Right lobe of liver (tissue), 6 donors: ENCODE measurements at regions not wholly inside any gene's neighbourhood (a gene's known extent, or its start where the extent isn't known, plus 50 kb on each side); places are given as distances from the start of the nearest gene placed in this dataset.

Experiments
- ATAC-seq, 4 donors: fragments of 200-7000 bp; cut with Tn5 transposase; one replicate each; pipeline ENCODE4 v1.9.1; 2020; ENCODE audit warnings: mild to moderate bottlenecking in 4 of 4, moderate library complexity in 4 of 4
- DNase-seq, 3 donors: peaks; one replicate each; pipeline ENCODE4 v3.0.0-alpha.2; 2020
- H3K27ac ChIP-seq, 3 donors: fragments of 200-600 bp; one replicate each; pipeline ENCODE4 v1.8.0; 2022
- H3K27me3 ChIP-seq, 2 donors: fragments of 200-600 bp; one replicate each; pipeline ENCODE4 v1.8.0; 2022
- H3K36me3 ChIP-seq, 4 donors: fragments of 200-600 bp; sonication (generic) in 1 of 4; one replicate each; pipeline versions ENCODE4 v1.5.1 to v1.8.0; 2017 to 2022; ENCODE audit warnings: control low read depth in 1 of 4
- H3K4me1 ChIP-seq, 4 donors: fragments of 200-600 bp; sonication (generic) in 1 of 4; one replicate each; pipeline versions ENCODE4 v1.5.1 to v1.8.0; 2017 to 2022; ENCODE audit warnings: control low read depth in 1 of 4
- H3K4me3 ChIP-seq, 3 donors: fragments of 200-600 bp; one replicate each; pipeline ENCODE4 v1.8.0; 2022
- H3K9me3 ChIP-seq, 4 donors: fragments of 200-600 bp; sonication (generic) in 1 of 4; one replicate each; pipeline versions ENCODE4 v1.5.1 to v1.8.0; 2017 to 2022; ENCODE audit warnings: control low read depth in 1 of 4
- POLR2A ChIP-seq: fragments of 450-650 bp; IDR thresholded peaks from one replicate; pipeline ENCODE4 v1.6.1; 2017; ENCODE audit warnings: antibody characterized with exemption, mild to moderate bottlenecking
- WGBS: methylation state at CpG from one replicate; pipeline ENCODE4 v1.1.6; 2018; ENCODE audit warnings: low coverage, low lambda C conversion rate; ENCODE audit not compliant: insufficient coverage; ENCODE audit errors: missing lambda C conversion rate; 5-methylcytosine and 5-hydroxymethylcytosine counted together
- intact Hi-C, 2 donors: fragments of 100-400 bp; cut with DNase I; formaldehyde crosslinking; loops; one replicate each; pipeline versions ENCODE4 v1.11.2 to v1.14.1; 2022
- TF ChIP-seq, protein P1 (sequence below), 4 donors: fragments of 200-600 bp in 3 of 4; fragments of 450-650 bp in 1 of 4; IDR thresholded peaks; one replicate each; pipeline versions ENCODE4 v1.5.1 to v1.8.0; 2016 to 2022; ENCODE audit warnings: antibody characterized with exemption in 4 of 4, mild to moderate bottlenecking in 2 of 4
- donor health status: DM: no; HTN: yes; CAD: no.
- donor health status: DM: no; HTN: no; CAD: no.
- donor health status: DM: no; HTN: no; CAD: no.
- donor health status: DM: no; HTN: yes; CAD: no.
- donor health status: DM: no; HTN: yes; CAD: no.

DNA sequence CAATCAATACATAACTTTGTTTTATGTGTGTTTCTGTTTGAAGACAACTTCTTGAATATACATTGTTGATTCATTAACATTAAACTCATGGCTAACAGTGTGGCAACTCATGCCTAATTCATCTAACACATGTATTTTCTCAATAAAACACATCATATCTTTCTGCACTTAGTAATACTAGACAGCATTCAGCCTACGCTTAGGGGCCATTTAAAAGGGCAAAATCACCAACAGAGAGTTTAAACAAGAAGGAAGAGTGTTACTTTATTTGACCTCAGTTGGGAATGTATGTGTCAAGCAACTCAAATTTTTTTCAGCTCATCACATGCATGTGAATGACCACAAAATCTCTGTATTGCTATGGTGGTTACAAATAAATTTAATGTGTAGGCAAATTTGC is 128.8 kb upstream of the AADACL2 start:
- Histone ChIP-seq H3K4me1 (no peaks in the 10 kb centered on the region), H3K27me3 (no peaks in the 10 kb centered on the region), H3K27ac (no peak overlapping the region), H3K9me3 (no peaks in the 10 kb centered on the region), H3K36me3 (no peaks in the 10 kb centered on the region), H3K4me3 (no peak overlapping the region)
- DNase-seq (no peak), ATAC-seq (no peak)
- 90% methylated on average over 1 of the region's 1 CpG for WGBS
- intact Hi-C loops: no loop called here
- TF ChIP-seq POLR2A: no peak
- TF ChIP-seq, protein P1, sequence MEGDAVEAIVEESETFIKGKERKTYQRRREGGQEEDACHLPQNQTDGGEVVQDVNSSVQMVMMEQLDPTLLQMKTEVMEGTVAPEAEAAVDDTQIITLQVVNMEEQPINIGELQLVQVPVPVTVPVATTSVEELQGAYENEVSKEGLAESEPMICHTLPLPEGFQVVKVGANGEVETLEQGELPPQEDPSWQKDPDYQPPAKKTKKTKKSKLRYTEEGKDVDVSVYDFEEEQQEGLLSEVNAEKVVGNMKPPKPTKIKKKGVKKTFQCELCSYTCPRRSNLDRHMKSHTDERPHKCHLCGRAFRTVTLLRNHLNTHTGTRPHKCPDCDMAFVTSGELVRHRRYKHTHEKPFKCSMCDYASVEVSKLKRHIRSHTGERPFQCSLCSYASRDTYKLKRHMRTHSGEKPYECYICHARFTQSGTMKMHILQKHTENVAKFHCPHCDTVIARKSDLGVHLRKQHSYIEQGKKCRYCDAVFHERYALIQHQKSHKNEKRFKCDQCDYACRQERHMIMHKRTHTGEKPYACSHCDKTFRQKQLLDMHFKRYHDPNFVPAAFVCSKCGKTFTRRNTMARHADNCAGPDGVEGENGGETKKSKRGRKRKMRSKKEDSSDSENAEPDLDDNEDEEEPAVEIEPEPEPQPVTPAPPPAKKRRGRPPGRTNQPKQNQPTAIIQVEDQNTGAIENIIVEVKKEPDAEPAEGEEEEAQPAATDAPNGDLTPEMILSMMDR (IDR thresholded peaks at IDR 0.05): no peak

DNA sequence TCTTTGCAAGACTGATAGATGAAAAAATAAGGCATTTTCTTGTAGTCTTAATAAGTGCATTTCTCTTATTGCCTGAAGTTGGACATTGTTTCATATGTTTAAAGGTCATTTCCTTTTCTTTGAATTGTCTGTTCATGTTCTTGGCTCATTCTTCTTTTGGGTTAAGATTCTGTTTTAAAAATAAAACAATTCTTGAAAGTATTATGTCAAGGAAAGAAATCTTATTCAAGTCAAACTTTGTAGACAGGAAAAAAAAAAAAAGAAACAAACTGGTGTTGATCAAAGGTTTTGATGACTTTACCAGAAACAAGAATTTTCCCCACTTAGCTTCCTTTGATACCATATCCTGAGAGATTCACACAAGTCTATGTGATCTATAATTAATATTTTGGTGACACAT is 132.9 kb upstream of the AADACL2 start:
- H3K9me3 ChIP-seq: no peaks in the 10 kb centered on the region
- H3K27ac ChIP-seq: no peak overlapping the region
- intact Hi-C loops: no loop called here
- H3K4me1 ChIP-seq: no peaks in the 10 kb centered on the region
- H3K4me3 ChIP-seq: no peak overlapping the region
- H3K27me3 ChIP-seq: no peaks in the 10 kb centered on the region
- DNase-seq (no peak), ATAC-seq (no peak)
- H3K36me3 ChIP-seq: no peaks in the 10 kb centered on the region
- TF ChIP-seq, protein P1 (IDR thresholded peaks at IDR 0.05): no peak
- TF ChIP-seq POLR2A: no peak

DNA sequence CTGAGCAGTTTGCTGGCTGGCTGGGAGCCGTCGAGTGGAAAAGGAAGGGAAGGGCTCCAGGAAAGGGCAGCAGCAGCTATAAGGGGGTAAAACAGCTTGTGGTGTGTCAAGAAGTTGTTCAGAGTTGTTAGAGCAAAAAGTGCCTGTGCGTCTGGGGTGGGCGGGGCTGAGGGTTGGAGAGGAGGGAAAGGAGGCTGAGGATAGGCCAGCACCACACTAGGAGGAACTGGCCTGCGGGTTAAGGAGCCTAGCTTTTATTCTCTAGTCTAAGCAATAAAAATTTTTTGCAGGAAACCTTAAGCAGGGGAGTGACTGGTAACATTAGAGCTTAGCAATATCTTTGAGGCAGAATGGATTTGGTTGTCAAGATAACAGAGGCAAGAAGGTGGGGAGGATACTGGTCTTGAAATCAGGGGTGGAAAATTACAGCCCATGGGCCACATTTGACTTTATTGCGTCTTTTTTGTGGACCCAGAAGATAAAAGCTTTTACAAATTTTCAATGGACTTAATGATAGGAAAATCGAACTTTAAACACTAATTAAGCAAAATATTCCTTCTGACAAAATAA is 134.5 kb upstream of the AADACL2 start:
- Histone ChIP-seq H3K9me3 (no peaks in the 10 kb centered on the region), H3K4me3 (no peak overlapping the region), H3K27ac (no peak overlapping the region), H3K4me1 (no peaks in the 10 kb centered on the region), H3K27me3 (no peaks in the 10 kb centered on the region), H3K36me3 (no peaks in the 10 kb centered on the region)
- WGBS: 69% methylated on average over 7 of the region's 7 CpGs
- intact Hi-C loops: no loop called here
- no peak for TF ChIP-seq POLR2A
- TF ChIP-seq, protein P1 (IDR thresholded peaks at IDR 0.05): no peak
- DNase-seq: no peak
- no peak for ATAC-seq

DNA sequence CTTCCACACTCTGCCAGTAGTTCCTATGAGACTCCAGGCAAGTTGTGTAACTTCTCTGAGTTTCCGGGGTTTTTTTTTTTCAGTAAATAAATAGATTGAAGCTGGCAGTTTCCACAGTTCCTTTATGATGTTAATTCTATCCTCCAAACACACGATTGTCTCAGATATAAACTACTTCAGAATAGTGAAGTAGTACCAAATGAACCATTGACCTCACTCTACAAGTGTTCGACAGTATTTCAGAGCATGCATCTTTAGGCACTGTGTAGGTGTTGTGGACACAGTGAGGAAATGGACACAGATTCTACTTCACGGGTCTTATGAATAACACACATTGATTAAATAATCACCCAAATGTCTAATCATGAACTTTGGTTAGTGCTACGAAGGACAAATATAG is 136.1 kb upstream of the IGSF10 start:
- no peak overlapping the region for H3K4me3 ChIP-seq
- DNase-seq (no peak), ATAC-seq (no peak)
- TF ChIP-seq POLR2A: no peak
- TF ChIP-seq, protein P1 (IDR thresholded peaks at IDR 0.05): no peak
- intact Hi-C loops: no loop called here
- H3K27me3 ChIP-seq: no peaks in the 10 kb centered on the region
- no peaks in the 10 kb centered on the region for H3K4me1 ChIP-seq
- whole genome bisulfite sequencing: 73% methylated on average over 5 of the region's 5 CpGs
- no peaks in the 10 kb centered on the region for H3K9me3 ChIP-seq
- H3K27ac ChIP-seq: no peak overlapping the region
- H3K36me3 ChIP-seq: no peaks in the 10 kb centered on the region

DNA sequence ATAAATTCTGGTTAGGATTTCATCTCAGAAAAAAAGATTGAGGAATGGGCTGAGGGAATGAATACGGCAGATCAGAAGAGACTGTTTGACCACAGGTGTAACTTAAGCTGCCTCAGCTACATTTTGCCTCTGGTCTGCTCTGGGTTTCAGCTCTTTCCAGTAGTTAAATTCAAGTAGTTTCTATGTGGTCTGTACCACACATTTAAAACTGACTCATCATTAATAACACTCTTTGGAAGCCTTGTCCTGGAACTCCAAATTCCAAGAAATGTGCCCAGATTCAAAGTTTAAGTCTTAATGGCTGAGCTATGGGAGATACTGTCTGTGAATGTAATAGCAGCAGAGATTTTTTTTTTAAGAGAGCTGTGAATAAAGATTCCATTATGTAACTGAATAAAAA is 133.1 kb upstream of the IGSF10 start:
- Histone ChIP-seq H3K4me3 (no peak overlapping the region), H3K4me1 (no peaks in the 10 kb centered on the region), H3K27ac (no peak overlapping the region), H3K27me3 (no peaks in the 10 kb centered on the region), H3K36me3 (no peaks in the 10 kb centered on the region), H3K9me3 (no peaks in the 10 kb centered on the region)
- intact Hi-C loops: no loop called here
- no peak for DNase-seq
- no peak for TF ChIP-seq POLR2A
- TF ChIP-seq, protein P1 (IDR thresholded peaks at IDR 0.05): no peak
- 100% methylated on average over 1 of the region's 1 CpG for WGBS
- no peak for ATAC-seq
